ENCODE measurements at regions not wholly inside any gene's neighbourhood (a gene's known extent, or its start where the extent isn't known, plus 50 kb on each side); places are given as distances from the start of the nearest gene placed in this dataset.

DNA sequence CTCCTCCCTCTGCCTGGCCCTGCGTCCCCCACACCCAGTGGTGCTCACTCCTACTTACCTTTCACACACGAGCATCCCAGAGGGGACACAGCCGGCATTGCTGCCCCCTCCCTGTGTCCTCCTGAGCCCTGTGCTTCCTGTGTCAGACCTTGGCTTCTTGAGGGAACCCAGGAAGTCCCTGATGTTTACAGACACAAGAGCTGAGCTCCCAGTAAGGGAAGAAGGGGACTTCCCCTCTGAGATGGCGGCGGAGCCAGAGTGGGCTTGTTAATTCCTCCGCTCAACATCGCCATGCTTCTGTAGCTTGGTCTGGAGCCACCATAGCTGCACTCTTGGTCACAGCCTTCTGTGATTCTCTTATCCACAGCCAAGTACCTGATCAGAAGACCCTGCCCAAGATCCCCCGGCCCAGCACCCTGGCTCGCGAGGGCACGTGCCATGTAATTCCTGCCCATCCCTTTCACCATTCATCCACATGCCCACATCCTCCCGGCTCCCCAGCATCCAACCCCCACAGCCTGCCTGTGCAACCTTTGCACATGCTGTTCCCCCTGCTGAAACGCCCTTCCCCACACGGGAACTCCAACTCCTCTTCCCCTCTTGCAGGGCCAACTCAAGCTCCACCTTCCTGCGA is 127.4 kb upstream of the FOXF1 start:
- TF ChIP-seq, protein P1, sequence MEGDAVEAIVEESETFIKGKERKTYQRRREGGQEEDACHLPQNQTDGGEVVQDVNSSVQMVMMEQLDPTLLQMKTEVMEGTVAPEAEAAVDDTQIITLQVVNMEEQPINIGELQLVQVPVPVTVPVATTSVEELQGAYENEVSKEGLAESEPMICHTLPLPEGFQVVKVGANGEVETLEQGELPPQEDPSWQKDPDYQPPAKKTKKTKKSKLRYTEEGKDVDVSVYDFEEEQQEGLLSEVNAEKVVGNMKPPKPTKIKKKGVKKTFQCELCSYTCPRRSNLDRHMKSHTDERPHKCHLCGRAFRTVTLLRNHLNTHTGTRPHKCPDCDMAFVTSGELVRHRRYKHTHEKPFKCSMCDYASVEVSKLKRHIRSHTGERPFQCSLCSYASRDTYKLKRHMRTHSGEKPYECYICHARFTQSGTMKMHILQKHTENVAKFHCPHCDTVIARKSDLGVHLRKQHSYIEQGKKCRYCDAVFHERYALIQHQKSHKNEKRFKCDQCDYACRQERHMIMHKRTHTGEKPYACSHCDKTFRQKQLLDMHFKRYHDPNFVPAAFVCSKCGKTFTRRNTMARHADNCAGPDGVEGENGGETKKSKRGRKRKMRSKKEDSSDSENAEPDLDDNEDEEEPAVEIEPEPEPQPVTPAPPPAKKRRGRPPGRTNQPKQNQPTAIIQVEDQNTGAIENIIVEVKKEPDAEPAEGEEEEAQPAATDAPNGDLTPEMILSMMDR (IDR thresholded peaks at IDR 0.05) = no peak
- TF ChIP-seq POLR2A (IDR thresholded peaks at IDR 0.05) (no peak), POLR2AphosphoS5 (IDR thresholded peaks at IDR 0.05) (no peak)
